ENCODE measurements at regions not wholly inside any gene's neighbourhood (a gene's known extent, or its start where the extent isn't known, plus 50 kb on each side); places are given as distances from the start of the nearest gene placed in this dataset.

DNA sequence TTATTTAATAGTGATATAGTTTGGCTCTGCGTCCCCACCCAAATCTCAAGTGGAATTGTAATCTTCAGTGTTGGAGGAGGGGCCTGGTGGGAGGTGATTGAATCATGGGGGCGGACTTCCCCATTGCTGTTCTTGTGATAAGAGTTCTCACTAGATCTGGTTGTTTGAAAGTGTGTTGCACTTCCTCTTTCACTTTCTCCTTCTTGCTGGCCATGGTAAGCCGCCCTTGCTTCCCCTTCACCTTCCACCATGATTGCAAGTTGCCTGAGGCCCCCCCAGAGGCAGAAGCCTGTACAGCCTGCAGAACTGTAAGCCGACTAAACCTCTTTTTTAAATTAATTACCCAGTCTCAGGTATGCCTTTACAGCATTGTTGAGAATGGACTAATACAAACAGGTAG, 101.4 kb downstream of the MTPAP start:
- TF ChIP-seq EZH2 (IDR thresholded peaks at IDR 0.05) = no peak
- TF ChIP-seq, protein P1, sequence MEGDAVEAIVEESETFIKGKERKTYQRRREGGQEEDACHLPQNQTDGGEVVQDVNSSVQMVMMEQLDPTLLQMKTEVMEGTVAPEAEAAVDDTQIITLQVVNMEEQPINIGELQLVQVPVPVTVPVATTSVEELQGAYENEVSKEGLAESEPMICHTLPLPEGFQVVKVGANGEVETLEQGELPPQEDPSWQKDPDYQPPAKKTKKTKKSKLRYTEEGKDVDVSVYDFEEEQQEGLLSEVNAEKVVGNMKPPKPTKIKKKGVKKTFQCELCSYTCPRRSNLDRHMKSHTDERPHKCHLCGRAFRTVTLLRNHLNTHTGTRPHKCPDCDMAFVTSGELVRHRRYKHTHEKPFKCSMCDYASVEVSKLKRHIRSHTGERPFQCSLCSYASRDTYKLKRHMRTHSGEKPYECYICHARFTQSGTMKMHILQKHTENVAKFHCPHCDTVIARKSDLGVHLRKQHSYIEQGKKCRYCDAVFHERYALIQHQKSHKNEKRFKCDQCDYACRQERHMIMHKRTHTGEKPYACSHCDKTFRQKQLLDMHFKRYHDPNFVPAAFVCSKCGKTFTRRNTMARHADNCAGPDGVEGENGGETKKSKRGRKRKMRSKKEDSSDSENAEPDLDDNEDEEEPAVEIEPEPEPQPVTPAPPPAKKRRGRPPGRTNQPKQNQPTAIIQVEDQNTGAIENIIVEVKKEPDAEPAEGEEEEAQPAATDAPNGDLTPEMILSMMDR (IDR thresholded peaks at IDR 0.05) = no peak
- TF ChIP-seq EZH2phosphoT487 (IDR thresholded peaks at IDR 0.05) = no peak
